SU-DHL-6 (cell line): ENCODE measurements at regions not wholly inside any gene's neighbourhood (a gene's known extent, or its start where the extent isn't known, plus 50 kb on each side); places are given as distances from the start of the nearest gene placed in this dataset.

Experiments
- EZH2phosphoT487 ChIP-seq: fragments of 200-600 bp; sonication (generic), shearing (Covaris generic); conservative IDR thresholded peaks from 2 replicates; pipeline ENCODE4 v1.6.1; 2018; ENCODE audit warnings: mild to moderate bottlenecking, antibody characterized with exemption, low read length, moderate library complexity, mixed read lengths
- TF ChIP-seq, protein P1 (sequence below): fragments of 200-600 bp; sonication (generic); IDR thresholded peaks from one replicate; pipeline ENCODE4 v1.5.1; 2017; ENCODE audit warnings: antibody characterized with exemption, mild to moderate bottlenecking, low read length, moderate library complexity; ENCODE audit not compliant: insufficient read depth, poor library complexity, severe bottlenecking

DNA sequence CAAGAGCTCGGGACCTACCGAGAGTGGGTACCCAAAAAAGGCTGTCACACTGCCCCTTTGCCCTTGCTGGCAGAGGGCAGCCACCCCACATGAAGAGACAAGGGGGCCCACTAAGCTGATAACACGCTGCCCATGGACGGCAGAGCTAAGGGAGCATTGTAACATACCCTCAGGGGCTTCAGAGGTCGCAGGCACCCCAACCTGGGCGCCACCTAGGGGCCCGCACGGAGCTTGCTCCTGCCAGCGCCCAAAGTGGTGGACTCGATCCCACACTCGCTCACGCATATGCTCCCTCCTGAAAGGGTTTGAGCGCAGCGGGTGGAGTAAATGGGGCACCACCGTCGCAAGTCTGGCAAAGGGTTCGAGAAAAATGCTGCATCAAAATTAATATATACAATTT is 975.4 kb downstream of the ZPLD1 start:
- TF ChIP-seq, protein P1, sequence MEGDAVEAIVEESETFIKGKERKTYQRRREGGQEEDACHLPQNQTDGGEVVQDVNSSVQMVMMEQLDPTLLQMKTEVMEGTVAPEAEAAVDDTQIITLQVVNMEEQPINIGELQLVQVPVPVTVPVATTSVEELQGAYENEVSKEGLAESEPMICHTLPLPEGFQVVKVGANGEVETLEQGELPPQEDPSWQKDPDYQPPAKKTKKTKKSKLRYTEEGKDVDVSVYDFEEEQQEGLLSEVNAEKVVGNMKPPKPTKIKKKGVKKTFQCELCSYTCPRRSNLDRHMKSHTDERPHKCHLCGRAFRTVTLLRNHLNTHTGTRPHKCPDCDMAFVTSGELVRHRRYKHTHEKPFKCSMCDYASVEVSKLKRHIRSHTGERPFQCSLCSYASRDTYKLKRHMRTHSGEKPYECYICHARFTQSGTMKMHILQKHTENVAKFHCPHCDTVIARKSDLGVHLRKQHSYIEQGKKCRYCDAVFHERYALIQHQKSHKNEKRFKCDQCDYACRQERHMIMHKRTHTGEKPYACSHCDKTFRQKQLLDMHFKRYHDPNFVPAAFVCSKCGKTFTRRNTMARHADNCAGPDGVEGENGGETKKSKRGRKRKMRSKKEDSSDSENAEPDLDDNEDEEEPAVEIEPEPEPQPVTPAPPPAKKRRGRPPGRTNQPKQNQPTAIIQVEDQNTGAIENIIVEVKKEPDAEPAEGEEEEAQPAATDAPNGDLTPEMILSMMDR: no peak
- TF ChIP-seq EZH2phosphoT487: no peak
